Activated CD4-positive, alpha-beta T cell treated with anti-CD3 and anti-CD28 coated beads, Interleukin-2, amount 50 U/mL, for 16 hours (primary cell): ENCODE measurements at regions not wholly inside any gene's neighbourhood (a gene's known extent, or its start where the extent isn't known, plus 50 kb on each side); places are given as distances from the start of the nearest gene placed in this dataset.
"Not testable (repeated sequence)": the region's sequence is repeated elsewhere in the genome, so short reads cannot be mapped to it uniquely, and the experiment has no call there.

ENCODE experiments used
- DNase-seq: peaks from one replicate; pipeline ENCODE4 v3.0.0-alpha.2; 2020

DNA sequence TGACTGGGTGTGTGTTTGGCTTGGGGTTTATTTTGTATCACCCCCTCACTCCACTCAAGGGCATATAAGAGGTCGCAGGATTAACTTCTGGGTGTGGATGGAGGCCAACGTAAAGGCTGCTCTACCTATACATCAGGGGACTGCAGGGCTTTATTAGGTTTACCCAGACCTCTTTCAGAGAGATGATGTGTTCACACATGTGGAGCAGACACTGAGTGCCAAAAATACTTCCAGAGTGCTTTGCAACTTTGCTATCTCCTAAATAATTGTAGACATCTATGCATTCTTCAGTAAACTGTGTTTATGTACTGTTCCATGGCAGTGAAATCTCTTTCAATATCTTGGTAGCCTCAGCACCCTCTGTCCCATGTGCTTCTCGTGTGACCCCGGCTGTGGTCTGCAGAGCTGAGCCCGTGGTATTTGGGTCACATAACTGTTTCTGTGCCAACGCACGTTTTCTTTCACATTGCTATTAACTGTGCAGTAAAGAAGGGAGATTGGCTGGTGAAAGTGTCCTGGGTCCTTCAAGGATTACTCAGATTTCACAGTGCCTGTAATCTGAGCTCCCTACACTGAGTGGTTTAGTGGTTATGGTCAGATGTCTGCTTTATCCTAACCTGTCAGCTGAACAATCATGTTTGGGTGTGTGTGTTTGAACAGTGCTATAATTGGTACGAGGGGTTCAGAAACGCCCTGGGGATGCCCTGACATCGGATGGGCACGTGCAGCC is 208.1 kb downstream of the VAPA start:
- no peak for DNase-seq

DNA sequence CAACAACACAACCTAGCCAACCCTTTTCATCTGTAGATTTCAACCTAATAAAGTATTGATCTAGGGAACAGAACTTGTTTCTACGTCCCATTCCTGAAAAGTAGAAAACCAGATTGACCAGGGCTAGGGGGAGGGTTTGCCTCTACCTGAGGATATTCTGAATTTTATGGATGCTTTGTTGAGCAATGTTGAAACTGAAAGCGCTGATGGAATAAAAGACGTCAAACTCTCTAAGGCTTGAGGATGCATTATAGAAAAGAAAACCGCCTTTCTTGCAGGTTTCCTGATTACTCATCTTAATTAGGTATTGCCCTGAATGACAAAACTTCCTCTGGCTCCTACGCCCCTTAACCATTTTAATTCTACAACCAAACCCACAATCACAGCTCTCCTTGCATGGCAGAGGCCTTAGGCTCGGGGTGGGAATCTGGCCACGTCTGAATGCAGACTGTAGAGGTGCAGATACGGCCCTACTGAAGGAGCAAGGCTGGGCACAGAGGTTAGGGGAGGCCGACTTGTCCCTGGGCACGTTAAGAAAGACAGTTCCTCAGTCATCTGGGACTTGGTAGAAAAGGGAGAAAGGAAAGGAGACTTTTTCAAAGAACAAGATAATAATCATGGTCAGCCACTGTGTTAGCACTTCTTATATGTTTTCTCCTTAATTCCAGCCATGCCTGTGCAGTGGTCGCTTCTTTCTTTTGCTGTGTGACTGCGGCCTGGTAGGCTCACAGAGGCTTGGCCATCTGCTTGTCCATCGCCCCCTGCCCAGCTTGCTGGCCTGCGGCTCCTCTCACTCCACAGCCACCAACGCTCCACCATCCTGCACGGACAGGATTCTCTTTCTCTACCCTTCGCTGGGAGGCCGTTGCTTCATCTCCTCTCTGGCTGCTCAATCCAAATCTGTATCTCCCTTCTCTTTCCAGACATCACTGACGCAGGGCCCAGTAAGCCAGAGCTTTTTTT is 209.5 kb downstream of the VAPA start:
- DNase-seq, result peak; percentile 62

DNA sequence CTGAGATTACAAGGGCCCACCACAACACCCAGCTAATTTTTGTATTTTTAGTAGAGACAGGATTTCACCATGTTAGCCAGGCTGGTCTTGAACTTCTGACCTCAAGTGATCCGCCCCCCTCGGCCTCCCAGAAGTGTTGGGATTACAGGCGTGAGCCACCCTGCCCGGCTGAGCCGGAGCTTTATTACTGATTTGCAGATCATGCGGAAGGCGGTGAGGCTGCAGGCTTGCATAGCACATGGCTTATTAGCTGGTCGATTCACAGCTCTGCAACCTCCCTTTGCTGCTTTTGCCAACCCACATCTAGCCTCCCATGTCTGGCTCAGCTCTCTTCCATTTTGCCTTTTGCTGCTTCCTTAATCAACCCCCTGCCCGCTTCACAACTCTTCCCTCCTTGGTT is 210.3 kb downstream of the VAPA start:
- DNase-seq, result no peak

DNA sequence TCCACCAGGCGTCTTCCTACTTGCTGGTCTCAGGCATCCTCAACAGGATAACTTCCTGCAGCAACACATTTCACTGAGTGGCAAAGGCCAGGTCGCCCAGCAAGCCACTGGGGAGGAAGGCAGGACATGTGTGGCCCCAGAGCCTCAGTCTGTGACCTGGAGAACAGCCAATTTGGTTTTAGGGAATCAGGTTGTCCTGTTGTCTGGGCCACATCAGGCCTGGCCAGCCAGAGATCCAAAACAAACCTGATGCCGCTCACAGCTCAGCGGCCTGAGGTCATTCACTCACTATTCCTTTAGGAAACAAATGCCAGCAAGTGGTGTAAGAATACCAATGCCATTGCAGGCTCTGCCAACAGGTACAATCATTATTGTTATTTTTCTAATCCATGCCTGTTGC is 210.7 kb downstream of the VAPA start:
- DNase-seq, result no peak

DNA sequence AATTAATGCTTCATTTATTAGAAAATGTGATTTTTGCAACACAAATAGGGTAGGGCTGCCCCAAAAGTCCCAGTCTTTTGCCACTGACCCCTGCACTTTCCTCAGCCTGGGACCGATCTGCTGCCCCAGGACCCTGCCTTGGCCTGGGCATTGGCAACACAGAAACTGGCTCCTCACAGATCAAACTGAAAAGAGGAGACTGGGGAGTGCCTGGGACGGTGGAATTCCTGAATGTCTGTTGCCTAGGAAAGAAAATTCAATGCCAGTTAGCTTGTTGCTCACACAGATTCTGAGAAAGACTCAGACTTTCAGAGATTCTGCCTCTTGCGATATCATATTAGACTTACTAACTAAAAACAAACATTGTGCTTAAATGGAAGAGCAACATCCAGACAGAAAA is 211.2 kb downstream of the VAPA start:
- no peak for DNase-seq

DNA sequence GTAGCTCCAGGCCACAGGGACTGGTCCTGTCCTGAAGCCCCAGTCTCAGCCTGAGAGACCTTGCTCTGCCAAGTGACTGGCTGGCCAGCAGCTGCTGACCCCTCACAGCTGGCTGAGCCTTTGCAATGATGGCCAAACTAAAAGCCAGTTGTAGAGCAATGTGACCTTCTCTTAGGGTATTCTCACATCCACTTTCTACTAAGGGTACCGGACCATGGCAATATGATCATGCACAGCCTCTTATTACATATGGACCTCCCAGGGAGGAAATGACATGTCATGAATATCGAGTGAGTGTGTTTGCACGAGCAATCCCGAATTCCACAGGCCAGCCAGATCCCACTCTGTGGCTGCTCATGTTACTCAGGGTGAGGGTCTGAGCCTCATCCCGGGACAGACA is 213.9 kb downstream of the VAPA start:
- no peak for DNase-seq

DNA sequence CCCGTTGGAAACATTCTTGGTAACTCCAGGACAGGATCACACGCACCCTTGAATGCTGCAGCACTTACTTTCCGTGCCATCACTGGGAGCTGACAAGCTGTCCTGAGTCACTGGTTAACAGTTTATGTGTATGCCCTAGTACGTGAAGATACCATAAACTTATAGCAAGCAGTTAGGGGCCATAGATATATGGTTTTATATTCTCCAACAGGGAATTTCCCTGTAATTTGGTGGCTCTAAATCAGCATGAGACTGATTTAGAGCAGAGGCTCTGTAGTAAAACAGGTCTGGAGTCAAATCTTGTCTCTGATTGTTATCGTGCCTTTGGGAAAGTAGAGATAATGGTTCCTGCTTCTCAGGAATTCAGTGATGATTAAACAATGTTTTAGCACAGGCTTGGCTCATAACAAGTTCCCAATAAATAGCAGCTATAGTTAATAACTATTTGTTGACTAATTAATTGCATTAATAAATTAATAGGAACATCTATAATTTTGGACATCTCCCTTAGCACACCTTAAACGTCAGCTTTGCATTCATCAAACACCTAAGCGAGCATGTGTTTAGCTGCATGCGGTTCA is 215.2 kb downstream of the VAPA start:
- DNase-seq, result no peak

DNA sequence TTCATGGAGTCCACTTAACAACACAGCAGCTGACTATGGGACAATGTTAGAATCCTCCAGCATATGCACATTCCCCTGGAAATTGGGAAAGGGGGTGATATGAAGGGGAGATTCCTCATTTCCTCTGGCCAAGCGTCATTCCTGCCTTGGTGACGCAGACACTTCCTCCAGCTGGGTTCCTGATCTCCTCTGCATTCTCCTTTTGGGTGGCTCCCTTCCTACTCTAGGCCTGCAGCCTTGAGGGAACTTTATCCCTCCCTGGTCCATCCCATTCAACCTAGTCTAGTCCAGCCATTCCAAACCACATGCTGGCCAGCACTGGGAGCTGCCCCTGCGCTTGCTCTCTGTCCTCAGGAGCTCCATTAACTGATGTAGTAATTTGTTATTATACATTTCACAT is 216.8 kb downstream of the VAPA start:
- no peak for DNase-seq

DNA sequence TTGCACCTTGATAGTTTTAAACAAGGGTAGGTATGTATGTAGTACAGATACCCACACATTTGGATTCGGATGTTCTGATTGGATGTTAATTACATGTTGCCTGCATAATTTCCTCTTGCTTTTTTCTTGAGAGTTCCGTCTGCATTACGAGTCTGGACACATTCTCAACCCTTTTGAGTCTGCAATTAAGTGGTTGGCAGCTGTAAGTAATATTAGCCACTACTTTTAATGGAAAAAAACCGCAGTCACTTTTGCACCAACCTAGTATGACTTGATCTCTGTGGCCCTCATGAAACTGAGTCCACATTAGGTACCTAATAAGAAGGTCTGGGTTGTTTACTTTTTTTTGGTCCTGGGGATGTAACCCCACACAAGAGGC is 217.3 kb downstream of the VAPA start:
- no peak for DNase-seq

DNA sequence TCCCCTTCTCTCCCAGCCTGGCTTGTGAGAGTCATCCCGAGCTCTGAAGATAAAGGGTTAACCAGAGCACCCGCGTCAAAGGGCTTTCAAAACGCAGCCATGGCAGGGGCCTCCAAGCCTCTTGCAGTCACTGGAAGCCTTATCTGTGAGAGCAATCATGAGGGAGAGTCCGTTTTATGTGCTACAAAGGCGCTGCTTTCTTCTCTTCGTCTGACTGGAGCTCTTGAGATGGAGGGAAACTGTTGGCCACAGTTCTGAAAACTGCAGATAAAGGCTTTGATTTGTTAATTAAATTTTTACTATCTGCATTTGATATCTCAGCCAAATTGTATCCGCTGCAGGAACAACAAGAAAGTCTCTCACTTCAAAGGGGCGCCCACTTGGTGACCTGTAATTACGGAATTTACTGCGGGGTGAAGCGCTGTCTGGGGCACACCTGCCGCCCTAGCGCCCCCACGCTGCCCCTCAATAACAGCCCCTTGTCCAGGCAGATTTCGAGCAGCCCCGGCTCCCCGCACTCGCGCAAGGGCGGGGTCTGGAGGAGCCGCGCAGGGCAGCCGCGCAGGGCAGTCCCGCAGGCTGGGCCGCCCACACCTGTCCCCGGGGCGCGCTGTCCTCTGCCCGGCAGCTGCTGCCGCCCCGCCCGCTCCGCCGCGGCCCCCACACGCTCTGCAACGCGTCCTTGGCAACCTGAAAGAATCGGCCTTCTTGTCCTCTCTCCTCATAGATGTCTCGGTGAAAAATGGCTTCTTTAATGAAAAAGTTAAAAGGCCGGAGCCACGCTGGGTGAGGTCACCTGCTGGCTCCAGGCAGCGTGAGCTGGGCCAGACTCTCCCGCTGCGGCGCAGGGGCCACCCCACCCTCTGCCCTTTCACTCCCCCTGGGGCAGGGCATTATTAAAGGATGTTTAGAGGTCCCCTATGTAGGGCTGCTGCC is 217.9 kb downstream of the VAPA start:
- no peak for DNase-seq

DNA sequence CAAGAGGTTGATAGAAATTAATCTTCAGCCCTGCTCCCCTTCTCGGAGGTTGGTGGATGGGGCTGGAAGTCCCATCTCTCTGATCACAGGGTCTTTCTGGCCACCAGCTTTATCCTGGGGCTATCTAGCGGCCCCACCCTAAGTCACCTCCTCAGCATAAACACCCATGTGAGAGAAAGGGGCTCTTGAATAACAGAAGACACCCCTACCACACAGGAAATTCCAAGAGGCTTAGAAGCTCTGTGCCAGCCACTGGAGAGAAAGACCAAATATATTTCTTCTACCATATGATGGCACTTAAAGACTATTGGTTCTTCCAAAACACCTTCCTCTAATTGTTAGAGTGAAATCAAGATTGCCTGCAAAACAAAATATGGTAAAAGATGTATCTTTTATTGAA is 219.7 kb downstream of the VAPA start:
- DNase-seq, result no peak

DNA sequence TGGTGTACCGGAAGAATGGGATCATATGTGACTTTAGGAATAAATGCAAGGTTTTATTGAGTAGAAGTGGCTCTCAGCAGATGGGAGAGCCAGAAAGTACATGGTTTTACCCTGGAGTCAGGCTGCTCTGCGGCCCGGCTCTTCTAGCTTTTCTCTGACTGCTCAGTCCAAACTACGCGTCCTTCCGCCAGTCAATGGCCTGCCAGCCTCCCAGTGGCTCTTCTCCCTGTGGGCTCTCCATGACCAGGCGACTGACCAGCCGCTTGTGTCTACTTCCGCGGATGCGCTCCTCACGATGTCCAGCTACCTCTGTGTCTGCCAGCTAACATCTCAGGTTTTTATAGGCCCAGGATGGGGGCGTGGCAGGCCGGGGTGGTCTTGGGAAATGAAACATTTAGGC is 220.4 kb downstream of the VAPA start:
- DNase-seq, result no peak

DNA sequence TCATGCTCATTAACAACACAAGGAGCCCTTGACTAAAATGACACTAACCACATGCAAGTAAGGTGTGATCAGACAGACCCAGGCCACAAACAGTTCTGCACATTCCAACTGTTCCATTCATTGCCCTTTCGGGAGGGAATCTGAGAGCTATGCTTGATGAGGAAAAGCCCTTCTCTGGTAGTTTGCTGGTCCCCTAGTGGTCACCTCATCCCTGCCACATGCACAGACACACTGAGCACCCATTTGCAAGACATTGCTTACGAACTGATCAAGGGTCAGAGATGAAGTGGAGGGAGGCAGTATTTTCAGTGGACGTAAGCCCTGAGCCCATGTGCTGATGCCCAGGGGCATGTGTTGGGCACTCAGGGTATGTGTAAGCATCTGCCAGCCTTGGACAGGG is 220.9 kb downstream of the VAPA start:
- not testable (repeated sequence) for DNase-seq

DNA sequence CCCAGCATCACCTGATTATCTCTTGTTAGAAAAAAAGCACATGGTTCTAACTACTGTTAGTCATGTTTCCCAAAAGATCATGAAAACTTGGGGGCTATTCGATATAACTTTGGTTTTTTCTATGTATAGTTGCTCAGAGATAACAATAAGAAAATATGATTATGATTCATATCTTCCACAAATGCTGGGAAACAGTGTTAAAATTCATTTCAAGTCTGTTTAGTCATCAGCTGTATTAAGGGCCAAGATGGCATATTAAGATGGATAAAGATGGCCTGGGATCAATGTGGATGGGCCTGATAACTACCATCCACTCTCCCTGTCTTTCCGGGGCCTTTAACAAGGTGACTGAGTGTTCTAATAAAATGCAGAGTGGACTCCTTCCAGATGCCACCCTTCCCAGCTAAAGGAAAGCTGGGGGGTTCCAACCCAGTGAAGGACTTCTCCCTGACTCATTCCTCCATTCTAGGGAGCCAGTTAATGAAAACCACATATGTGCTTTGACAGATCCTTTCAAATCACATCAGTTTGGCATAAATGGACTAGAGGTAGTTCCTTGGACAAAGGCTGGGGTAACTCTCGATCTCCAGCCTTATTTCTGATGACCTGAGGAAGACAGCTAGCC is 221.6 kb downstream of the VAPA start:
- no peak for DNase-seq

DNA sequence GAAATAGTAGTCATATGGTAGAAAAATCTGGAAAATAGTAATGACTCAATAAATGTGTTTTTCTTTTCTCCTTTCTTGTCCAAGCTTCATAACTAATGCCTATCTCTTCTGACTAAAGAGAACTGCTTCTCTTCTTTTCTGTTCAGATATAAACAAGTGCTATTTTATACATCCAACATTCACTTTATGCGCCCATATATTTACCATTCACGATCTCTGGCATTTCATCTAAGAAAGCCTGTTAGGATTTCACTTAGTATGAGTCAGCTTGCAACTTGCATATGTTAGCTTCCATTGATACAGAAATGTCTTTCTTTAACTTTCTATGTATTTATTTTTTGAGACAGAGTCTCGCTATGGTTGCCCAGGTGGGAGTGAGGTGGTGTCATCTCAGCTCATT is 224.9 kb downstream of the VAPA start:
- no peak for DNase-seq

DNA sequence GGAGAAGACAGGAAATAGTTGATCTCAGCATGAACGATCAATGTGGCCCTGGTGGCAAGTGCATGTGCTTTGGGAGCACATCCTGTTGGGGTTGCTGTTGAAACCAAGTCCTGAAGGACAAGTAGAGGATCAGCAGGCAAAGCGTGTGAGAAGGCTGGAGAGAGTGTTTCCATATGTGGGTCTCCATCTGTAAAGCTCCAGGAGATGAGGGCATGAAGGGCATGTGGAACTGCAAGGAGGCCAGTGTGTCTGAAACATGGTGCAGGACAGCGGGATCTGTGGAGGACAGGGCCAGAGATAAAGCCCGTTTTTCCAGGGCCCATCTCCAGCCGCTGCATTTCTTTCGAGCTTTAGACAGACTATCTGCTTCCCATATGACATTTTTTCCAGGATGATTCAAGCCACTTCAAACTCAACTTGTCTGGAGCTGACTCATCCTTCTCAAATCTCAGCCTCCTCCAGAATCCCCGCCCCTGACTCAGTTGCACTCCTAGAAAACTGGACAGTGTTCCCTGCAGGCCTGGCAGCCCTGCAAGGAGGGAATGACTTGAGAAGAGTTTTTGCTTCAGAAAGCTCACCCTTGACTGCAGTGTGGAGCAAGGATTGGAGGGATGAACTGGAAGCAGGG is 226.1 kb downstream of the VAPA start:
- DNase-seq, result no peak

DNA sequence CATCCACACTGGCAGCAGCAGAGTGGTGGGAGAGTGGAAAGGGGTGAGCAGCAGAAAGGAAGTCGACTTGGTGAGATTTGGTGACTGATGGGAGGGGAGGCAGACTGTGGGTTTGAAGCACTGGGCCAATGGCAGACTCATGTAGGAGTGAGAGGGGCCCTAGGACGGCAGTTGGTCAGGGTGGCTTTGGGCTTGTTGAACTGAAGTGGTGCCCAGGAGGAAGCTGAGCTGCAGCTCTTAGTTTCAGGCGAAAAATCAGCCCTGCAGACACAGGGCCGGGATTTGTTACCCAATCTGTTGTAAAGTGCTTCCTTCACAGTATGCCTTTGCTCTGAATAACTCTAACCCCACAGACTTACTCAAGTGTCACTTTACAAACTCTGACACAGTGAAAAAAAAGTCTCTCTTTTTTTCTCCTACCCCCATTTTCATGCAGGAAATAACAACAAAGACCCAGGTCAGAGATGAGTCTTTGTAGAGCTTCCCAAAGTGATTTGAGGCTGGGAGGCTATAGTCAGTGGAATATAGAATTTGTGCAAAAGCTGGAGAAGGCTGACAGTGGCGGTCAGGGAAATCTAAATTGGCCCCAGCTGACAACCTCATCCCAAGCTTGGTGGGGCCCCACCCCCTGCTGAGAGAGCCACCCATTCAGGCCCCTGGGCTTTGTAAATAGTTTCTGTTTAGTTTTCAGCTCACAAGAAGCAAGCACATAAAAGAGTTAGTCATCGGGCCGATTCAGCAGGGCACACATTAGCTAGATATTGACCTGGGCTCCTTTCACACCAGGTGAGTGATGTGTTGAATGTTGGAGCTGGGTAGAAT is 226.9 kb downstream of the VAPA start:
- DNase-seq, result no peak

DNA sequence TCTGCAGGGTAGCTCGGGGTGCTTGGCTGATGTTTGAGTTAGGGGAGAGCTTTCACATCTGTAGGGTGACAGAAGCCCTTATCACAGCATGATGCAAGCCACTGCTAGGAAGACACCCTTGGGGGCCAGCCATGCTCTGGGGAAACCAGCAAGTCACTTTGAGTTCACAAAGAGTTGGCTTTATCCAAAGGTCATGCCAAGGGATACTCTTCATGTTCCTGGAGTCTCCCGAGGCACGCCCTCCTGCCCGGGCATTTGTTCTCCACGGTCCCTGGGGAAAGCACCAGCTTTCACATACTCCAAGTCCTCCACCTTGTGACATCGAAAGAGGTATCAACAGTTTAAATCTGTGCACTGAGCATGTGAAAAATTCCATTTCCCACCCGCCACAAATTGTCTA is 227.7 kb downstream of the VAPA start:
- DNase-seq, result no peak

DNA sequence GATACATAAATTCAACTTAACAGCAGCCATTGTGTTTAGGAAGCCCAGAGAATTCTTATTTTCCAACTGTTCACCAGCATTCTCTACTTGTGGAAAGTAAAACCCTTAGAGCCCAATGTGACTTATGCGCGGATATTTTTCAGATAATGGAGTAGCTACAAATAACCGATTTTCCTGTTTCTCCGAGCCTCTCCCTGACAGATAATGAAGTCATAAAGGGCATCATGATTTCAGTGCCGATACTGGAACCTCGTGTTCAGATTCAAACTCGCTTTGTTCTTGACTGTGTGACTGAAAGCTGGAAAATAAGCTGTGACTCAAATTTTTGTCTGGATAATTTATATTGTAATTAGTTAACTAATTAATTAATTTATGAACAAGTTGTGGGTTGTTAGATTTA is 228.2 kb downstream of the VAPA start:
- DNase-seq, result no peak

DNA sequence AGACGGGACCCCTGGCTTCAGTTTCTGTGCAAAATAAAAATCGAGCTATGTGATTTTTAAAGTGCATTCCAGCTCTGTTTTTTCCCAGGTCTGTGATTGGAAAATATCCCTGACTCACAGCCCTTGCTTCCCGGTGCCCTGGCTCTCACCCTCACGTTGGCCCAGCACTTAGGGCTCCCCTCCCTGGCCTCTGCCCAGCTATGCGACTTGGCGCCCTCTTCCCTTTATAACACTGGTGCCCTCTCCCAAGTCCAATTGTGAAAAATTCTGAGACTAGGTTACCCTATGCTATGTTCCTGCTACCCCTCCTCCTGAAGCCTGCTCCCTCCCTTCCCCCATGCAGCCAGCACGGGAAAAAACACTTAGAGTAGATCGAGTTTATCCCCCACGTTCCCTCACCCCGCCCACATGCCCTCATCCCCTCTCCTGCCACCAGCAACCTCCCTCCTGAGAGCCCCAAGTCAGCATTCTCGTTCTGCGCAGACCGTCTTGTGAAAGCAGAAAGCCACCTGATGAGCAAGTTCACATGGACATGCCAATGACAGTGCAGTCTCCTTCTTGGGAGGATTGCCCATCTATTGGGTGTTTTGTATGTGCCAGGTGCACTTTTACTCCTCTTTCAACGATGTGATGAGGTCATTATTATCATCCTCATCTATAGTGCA is 228.8 kb downstream of the VAPA start:
- DNase-seq, result no peak
